ENCODE measurements at regions not wholly inside any gene's neighbourhood (a gene's known extent, or its start where the extent isn't known, plus 50 kb on each side); places are given as distances from the start of the nearest gene placed in this dataset.

DNA sequence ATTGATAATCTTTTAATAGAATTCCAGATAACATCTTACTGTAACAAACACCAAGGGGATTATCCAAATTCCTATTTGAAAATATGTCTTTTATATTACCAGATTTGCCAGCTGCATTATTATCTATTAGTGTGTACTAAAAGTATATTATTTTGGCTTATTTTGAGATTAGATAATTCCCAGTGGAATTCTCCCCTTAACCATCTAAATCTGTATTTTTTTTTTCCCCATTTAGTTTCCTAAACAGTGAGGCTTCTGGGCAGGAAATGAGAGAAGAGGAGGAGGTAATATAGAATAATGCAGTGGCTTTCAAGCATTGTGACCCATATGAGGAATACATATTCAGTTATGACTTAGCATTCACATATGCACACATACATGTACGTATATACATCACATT is 53.5 kb upstream of the ABL1 start:
- no peak for DNase-seq (ENCODE audit: low spot score)

DNA sequence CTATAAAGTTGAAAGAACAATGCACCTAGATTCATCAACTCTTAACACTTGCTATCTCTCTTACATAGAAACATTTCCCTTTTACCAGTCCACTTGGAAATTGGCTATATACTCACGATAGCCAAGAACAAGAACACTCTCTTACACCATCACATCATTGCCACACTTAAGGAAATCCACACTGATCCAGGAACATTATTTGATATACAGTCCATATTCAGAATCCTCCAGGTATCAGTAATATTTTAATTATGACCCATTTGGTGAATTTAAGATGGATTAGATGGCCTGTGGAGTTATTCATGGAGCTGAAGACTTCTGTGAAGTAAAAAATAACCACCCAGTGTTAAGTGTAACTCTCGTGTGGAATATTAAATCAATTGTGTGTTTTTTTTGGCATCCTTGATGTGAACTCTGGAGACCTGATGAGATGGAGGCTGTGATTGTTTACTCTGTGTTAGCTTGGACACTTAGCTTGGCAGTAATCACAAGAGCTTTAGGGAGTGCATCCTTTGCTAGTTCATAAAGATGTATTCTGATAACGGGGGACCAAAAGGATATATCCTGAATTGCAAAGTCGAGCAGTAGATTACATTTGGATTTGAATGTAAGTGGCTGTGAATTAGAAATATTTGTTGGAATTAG is 52.0 kb upstream of the ABL1 start:
- DNase-seq (ENCODE audit: low spot score): no peak

DNA sequence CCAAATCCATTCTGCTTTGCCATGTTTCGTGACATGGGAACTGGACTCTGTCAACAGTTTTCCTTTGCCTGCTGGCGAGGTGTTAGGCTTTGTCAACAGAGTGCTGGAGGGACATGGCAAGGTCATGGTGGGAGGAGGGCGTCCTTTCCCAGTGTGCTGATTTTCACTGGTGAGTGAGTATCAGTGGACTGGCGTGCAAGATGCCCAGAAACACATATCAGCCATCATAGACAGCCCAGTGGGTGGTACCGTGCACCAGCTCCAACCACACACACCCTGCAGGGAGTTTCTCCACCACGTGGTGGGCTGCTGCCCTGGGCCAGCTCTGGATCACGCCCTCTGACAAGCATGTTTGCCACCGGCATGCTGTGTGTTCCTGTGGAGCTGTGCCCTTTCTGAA is 50.0 kb upstream of the ABL1 start:
- no peak for DNase-seq (ENCODE audit: low spot score)
